Endodermal cell (in vitro differentiated cells): ENCODE measurements at regions not wholly inside any gene's neighbourhood (a gene's known extent, or its start where the extent isn't known, plus 50 kb on each side); places are given as distances from the start of the nearest gene placed in this dataset.

Source experiments
- DNase-seq: peaks from one replicate; pipeline ENCODE4 v3.0.0-alpha.2; 2017
- H3K27ac ChIP-seq: 2 replicates; pipeline ENCODE4 v1.5.1; 2013; ENCODE audit warnings: mild to moderate bottlenecking, low read depth, low read length, moderate library complexity
- H3K27me3 ChIP-seq: 2 replicates; pipeline ENCODE4 v1.6.1; 2013; ENCODE audit warnings: mild to moderate bottlenecking, low read length, moderate library complexity; ENCODE audit not compliant: insufficient read depth, control insufficient read depth, poor library complexity, severe bottlenecking
- H3K36me3 ChIP-seq: 2 replicates; pipeline ENCODE4 v1.7.0; 2013; ENCODE audit warnings: mild to moderate bottlenecking, low read length, moderate library complexity; ENCODE audit not compliant: control insufficient read depth, insufficient read depth
- H3K4me1 ChIP-seq: one replicate; pipeline ENCODE4 v1.7.0; 2013; ENCODE audit warnings: low read length; ENCODE audit not compliant: control insufficient read depth, insufficient read depth
- H3K4me3 ChIP-seq: 2 replicates; pipeline ENCODE4 v1.5.1; 2013; ENCODE audit warnings: mild to moderate bottlenecking, low read length, moderate library complexity
- H3K9ac ChIP-seq: 2 replicates; pipeline ENCODE4 v1.6.1; 2013; ENCODE audit warnings: mild to moderate bottlenecking, low read length, moderate library complexity; ENCODE audit not compliant: poor library complexity, severe bottlenecking; ENCODE audit errors: extremely low read depth
- H3K9me3 ChIP-seq: 2 replicates; pipeline ENCODE4 v1.6.1; 2013; ENCODE audit warnings: mild to moderate bottlenecking, low read length, moderate library complexity; ENCODE audit not compliant: control insufficient read depth
- H3K27ac Mint-ChIP-seq: 2 replicates; pipeline ENCODE4 v1.8.0; 2020; ENCODE audit warnings: mixed read lengths
- H3K27me3 Mint-ChIP-seq: 2 replicates; pipeline ENCODE4 v1.8.0; 2021; ENCODE audit warnings: mild to moderate bottlenecking, mixed read lengths; ENCODE audit not compliant: insufficient read depth
- H3K36me3 Mint-ChIP-seq: 2 replicates; pipeline ENCODE4 v1.8.0; 2020; ENCODE audit warnings: low read depth, mixed read lengths
- H3K4me1 Mint-ChIP-seq: 2 replicates; pipeline ENCODE4 v1.8.0; 2020; ENCODE audit warnings: mixed read lengths
- H3K4me3 Mint-ChIP-seq: 2 replicates; pipeline ENCODE4 v1.8.0; 2020; ENCODE audit warnings: mild to moderate bottlenecking, moderate library complexity, mixed read lengths
- H3K9me3 Mint-ChIP-seq: 2 replicates; pipeline ENCODE4 v1.8.0; 2020; ENCODE audit warnings: mild to moderate bottlenecking, mixed read lengths
- WGBS, 2 experiments: methylation state at CpG; one replicate each; pipeline versions ENCODE4 v1.1.5 to v1.1.7; 2013; ENCODE audit warnings: missing lambda C conversion rate in 2 of 2, mixed read lengths in 1 of 2; ENCODE audit not compliant: insufficient coverage in 1 of 2, insufficient read length in 1 of 2; 5-methylcytosine and 5-hydroxymethylcytosine counted together
- TF ChIP-seq, protein P1 (sequence below): fragments of 200-600 bp; sonication (generic); conservative IDR thresholded peaks from 2 replicates; pipeline ENCODE4 v1.5.0; 2021; ENCODE audit warnings: antibody characterized with exemption, mild to moderate bottlenecking

GRCh38 chr18:25764777-25765176 lies 325.6 kb downstream of the SS18 start:
- 85 to 94% methylated on average over 3 to 4 of the region's 4 CpGs for WGBS, 2 experiments
- TF ChIP-seq, protein P1, sequence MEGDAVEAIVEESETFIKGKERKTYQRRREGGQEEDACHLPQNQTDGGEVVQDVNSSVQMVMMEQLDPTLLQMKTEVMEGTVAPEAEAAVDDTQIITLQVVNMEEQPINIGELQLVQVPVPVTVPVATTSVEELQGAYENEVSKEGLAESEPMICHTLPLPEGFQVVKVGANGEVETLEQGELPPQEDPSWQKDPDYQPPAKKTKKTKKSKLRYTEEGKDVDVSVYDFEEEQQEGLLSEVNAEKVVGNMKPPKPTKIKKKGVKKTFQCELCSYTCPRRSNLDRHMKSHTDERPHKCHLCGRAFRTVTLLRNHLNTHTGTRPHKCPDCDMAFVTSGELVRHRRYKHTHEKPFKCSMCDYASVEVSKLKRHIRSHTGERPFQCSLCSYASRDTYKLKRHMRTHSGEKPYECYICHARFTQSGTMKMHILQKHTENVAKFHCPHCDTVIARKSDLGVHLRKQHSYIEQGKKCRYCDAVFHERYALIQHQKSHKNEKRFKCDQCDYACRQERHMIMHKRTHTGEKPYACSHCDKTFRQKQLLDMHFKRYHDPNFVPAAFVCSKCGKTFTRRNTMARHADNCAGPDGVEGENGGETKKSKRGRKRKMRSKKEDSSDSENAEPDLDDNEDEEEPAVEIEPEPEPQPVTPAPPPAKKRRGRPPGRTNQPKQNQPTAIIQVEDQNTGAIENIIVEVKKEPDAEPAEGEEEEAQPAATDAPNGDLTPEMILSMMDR = no peak
- peaks cover 10% of the 10 kb centered on the region for H3K27me3 Mint-ChIP-seq

GRCh38 chr18:25759111-25759510 lies 331.3 kb downstream of the SS18 start:
- TF ChIP-seq, protein P1 = no peak
- Histone ChIP-seq H3K36me3 (no peaks in the 10 kb centered on the region), H3K4me1 (no peaks in the 10 kb centered on the region), H3K27ac (no peak overlapping the region), H3K9ac (no peak overlapping the region), H3K9me3 (no peaks in the 10 kb centered on the region), H3K4me3 (no peak overlapping the region), H3K27me3 (no peaks in the 10 kb centered on the region)
- no peak for DNase-seq
- no peaks in the 10 kb centered on the region for H3K36me3 Mint-ChIP-seq
- H3K27me3 Mint-ChIP-seq = no peaks in the 10 kb centered on the region
- no peak overlapping the region for H3K4me3 Mint-ChIP-seq
- H3K27ac Mint-ChIP-seq = no peak overlapping the region
- WGBS, 2 experiments = 80 to 100% methylated on average over 1 of the region's 1 CpG
- no peaks in the 10 kb centered on the region for H3K4me1 Mint-ChIP-seq
- H3K9me3 Mint-ChIP-seq = no peaks in the 10 kb centered on the region

More at GRCh38 chr18:25764777-25765176, 325.6 kb downstream of the SS18 start:
- Mint-ChIP-seq H3K4me3 (no peak overlapping the region), H3K9me3 (peaks cover 2% of the 10 kb centered on the region), H3K27ac (no peak overlapping the region), H3K4me1 (no peaks in the 10 kb centered on the region), H3K36me3 (no peaks in the 10 kb centered on the region)
- no peaks in the 10 kb centered on the region for H3K4me1 ChIP-seq
- H3K9me3 ChIP-seq = no peaks in the 10 kb centered on the region
- H3K27me3 ChIP-seq = no peaks in the 10 kb centered on the region
- no peak overlapping the region for H3K27ac ChIP-seq
- no peak overlapping the region for H3K4me3 ChIP-seq
- H3K9ac ChIP-seq = no peak overlapping the region
- no peak for DNase-seq
- no peaks in the 10 kb centered on the region for H3K36me3 ChIP-seq

- 60 to 62% methylated on average over 1 to 7 of the region's 7 CpGs for WGBS, 2 experiments
Measured at GRCh38 chr18:25743646-25744151, 346.7 kb downstream of the SS18 start.

More at GRCh38 chr18:25743646-25744151, 346.7 kb downstream of the SS18 start:
- peak; percentile 95 for DNase-seq
- Histone ChIP-seq H3K4me1 (no peaks in the 10 kb centered on the region), H3K9me3 (no peaks in the 10 kb centered on the region), H3K27me3 (peaks cover 6% of the 10 kb centered on the region), H3K4me3 (no peak overlapping the region), H3K9ac (no peak overlapping the region), H3K36me3 (no peaks in the 10 kb centered on the region), H3K27ac (no peak overlapping the region)
- Mint-ChIP-seq H3K27ac (peak overlapping the region; percentile 77), H3K27me3 (peaks cover 13% of the 10 kb centered on the region), H3K4me1 (peaks cover 17% of the 10 kb centered on the region), H3K9me3 (peaks cover 17% of the 10 kb centered on the region), H3K36me3 (no peaks in the 10 kb centered on the region), H3K4me3 (no peak overlapping the region)
- TF ChIP-seq, protein P1 = peak; percentile 77
